HEK293 (cell line): ENCODE measurements at regions not wholly inside any gene's neighbourhood (a gene's known extent, or its start where the extent isn't known, plus 50 kb on each side); places are given as distances from the start of the nearest gene placed in this dataset.

Experiments used
- OSR2 ChIP-seq: fragments of 450-650 bp; formaldehyde crosslinking; IDR thresholded peaks from 2 replicates; pipeline ENCODE4 v1.5.1; 2016; ENCODE audit warnings: missing biosample characterization, missing genetic modification characterization
- YY1 ChIP-seq: fragments of 450-650 bp; formaldehyde crosslinking; IDR thresholded peaks from 2 replicates; pipeline ENCODE4 v1.5.1; 2018; ENCODE audit warnings: missing biosample characterization, missing genetic modification characterization
- ZNF280D ChIP-seq: fragments of 450-650 bp; formaldehyde crosslinking; IDR thresholded peaks from 2 replicates; pipeline ENCODE4 v1.5.1; 2016; ENCODE audit warnings: missing biosample characterization, missing genetic modification characterization
- ZNF398 ChIP-seq: fragments of 450-650 bp; formaldehyde crosslinking; IDR thresholded peaks from 2 replicates; pipeline ENCODE4 v1.5.1; 2017; ENCODE audit warnings: missing biosample characterization, missing genetic modification characterization
- ZNF48 ChIP-seq: fragments of 450-650 bp; formaldehyde crosslinking; IDR thresholded peaks from 2 replicates; pipeline ENCODE4 v1.5.1; 2016; ENCODE audit warnings: missing biosample characterization, missing genetic modification characterization
- ZNF530 ChIP-seq: fragments of 450-650 bp; formaldehyde crosslinking; IDR thresholded peaks from 2 replicates; pipeline ENCODE4 v1.5.1; 2016; ENCODE audit warnings: low read depth, missing biosample characterization, missing genetic modification characterization
- ZNF548 ChIP-seq: fragments of 450-650 bp; formaldehyde crosslinking; IDR thresholded peaks from 2 replicates; pipeline ENCODE4 v1.5.1; 2016; ENCODE audit warnings: missing biosample characterization, missing genetic modification characterization
- ZNF549 ChIP-seq: fragments of 450-650 bp; IDR thresholded peaks from 2 replicates; pipeline ENCODE4 v1.5.1; 2018; ENCODE audit warnings: missing biosample characterization, missing genetic modification characterization, mild to moderate bottlenecking, inconsistent platforms, moderate library complexity
- ZNF776 ChIP-seq: fragments of 450-650 bp; formaldehyde crosslinking; IDR thresholded peaks from 2 replicates; pipeline ENCODE4 v1.5.0; 2017; ENCODE audit warnings: missing biosample characterization, missing genetic modification characterization, borderline replicate concordance
- TF ChIP-seq, protein P1 (sequence below): fragments of 450-650 bp; formaldehyde crosslinking; IDR thresholded peaks from 2 replicates; pipeline ENCODE4 v1.5.1; 2016; ENCODE audit warnings: missing biosample characterization, missing genetic modification characterization
- TF ChIP-seq, protein P2 (sequence below): fragments of 450-650 bp; formaldehyde crosslinking; IDR thresholded peaks from 2 replicates; pipeline ENCODE4 v1.5.1; 2016; ENCODE audit warnings: missing biosample characterization, missing genetic modification characterization

GRCh38 chr16:86244936-86245335 lies 265.4 kb upstream of the FOXF1 start:
- TF ChIP-seq ZNF548 (tag by site-specific recombination), result no peak
- TF ChIP-seq ZNF530, result no peak
- no peak for TF ChIP-seq YY1 (tag by site-specific recombination)
- no peak for TF ChIP-seq ZNF280D (tag by site-specific recombination)
- TF ChIP-seq, protein P1, sequence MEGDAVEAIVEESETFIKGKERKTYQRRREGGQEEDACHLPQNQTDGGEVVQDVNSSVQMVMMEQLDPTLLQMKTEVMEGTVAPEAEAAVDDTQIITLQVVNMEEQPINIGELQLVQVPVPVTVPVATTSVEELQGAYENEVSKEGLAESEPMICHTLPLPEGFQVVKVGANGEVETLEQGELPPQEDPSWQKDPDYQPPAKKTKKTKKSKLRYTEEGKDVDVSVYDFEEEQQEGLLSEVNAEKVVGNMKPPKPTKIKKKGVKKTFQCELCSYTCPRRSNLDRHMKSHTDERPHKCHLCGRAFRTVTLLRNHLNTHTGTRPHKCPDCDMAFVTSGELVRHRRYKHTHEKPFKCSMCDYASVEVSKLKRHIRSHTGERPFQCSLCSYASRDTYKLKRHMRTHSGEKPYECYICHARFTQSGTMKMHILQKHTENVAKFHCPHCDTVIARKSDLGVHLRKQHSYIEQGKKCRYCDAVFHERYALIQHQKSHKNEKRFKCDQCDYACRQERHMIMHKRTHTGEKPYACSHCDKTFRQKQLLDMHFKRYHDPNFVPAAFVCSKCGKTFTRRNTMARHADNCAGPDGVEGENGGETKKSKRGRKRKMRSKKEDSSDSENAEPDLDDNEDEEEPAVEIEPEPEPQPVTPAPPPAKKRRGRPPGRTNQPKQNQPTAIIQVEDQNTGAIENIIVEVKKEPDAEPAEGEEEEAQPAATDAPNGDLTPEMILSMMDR (tag by site-specific recombination), result no peak
- no peak for TF ChIP-seq ZNF776 (tag by site-specific recombination)
- TF ChIP-seq ZNF48 (tag by site-specific recombination), result no peak
- no peak for TF ChIP-seq OSR2 (tag by site-specific recombination)
- TF ChIP-seq ZNF549 (tag by site-specific recombination), result no peak
- TF ChIP-seq ZNF398 (tag by site-specific recombination), result no peak
- TF ChIP-seq, protein P2, sequence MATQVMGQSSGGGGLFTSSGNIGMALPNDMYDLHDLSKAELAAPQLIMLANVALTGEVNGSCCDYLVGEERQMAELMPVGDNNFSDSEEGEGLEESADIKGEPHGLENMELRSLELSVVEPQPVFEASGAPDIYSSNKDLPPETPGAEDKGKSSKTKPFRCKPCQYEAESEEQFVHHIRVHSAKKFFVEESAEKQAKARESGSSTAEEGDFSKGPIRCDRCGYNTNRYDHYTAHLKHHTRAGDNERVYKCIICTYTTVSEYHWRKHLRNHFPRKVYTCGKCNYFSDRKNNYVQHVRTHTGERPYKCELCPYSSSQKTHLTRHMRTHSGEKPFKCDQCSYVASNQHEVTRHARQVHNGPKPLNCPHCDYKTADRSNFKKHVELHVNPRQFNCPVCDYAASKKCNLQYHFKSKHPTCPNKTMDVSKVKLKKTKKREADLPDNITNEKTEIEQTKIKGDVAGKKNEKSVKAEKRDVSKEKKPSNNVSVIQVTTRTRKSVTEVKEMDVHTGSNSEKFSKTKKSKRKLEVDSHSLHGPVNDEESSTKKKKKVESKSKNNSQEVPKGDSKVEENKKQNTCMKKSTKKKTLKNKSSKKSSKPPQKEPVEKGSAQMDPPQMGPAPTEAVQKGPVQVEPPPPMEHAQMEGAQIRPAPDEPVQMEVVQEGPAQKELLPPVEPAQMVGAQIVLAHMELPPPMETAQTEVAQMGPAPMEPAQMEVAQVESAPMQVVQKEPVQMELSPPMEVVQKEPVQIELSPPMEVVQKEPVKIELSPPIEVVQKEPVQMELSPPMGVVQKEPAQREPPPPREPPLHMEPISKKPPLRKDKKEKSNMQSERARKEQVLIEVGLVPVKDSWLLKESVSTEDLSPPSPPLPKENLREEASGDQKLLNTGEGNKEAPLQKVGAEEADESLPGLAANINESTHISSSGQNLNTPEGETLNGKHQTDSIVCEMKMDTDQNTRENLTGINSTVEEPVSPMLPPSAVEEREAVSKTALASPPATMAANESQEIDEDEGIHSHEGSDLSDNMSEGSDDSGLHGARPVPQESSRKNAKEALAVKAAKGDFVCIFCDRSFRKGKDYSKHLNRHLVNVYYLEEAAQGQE, result no peak
